ENCODE measurements at regions not wholly inside any gene's neighbourhood (a gene's known extent, or its start where the extent isn't known, plus 50 kb on each side); places are given as distances from the start of the nearest gene placed in this dataset.

- TF ChIP-seq, protein P1, sequence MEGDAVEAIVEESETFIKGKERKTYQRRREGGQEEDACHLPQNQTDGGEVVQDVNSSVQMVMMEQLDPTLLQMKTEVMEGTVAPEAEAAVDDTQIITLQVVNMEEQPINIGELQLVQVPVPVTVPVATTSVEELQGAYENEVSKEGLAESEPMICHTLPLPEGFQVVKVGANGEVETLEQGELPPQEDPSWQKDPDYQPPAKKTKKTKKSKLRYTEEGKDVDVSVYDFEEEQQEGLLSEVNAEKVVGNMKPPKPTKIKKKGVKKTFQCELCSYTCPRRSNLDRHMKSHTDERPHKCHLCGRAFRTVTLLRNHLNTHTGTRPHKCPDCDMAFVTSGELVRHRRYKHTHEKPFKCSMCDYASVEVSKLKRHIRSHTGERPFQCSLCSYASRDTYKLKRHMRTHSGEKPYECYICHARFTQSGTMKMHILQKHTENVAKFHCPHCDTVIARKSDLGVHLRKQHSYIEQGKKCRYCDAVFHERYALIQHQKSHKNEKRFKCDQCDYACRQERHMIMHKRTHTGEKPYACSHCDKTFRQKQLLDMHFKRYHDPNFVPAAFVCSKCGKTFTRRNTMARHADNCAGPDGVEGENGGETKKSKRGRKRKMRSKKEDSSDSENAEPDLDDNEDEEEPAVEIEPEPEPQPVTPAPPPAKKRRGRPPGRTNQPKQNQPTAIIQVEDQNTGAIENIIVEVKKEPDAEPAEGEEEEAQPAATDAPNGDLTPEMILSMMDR (IDR thresholded peaks at IDR 0.05): no peak
These were observed 197.6 kb downstream of the SLC4A3 start for GRCh38 chr2:219824996-219825395.

- TF ChIP-seq, protein P1 (IDR thresholded peaks at IDR 0.05): no peak
These were observed 200.7 kb downstream of the SLC4A3 start for GRCh38 chr2:219828127-219828526.

DNA sequence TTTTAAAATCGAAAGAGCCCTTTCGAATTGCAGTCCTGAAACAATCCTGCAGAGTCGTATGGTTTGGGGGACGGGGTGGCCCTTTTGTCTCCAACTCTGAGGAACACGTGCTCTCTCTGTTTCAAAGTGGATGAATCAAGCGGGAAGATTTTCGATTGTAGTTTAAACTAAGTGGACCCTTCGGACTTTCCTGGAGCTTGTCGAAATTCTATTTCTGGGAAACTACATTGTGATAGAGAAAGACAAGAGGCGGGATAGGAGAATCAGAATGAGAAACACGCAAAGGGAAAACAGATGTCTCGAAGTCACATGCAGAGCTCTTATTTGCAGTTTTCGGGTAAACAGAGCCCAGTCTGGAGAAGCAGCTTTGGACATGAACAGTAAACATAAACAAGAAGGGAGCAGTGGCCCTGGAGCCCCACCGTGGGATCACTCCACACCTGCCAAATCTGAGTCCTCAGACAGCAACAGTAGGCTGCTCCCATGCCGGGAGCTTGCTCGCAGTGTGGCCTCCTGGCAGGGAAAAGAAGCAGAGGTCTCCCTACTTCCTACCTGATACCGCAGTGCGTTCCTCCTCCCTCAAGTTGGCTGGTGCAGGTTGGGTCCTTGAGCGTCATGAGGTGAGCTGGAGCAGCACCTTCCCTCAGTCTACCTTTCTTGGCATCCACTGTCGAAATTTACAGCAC, 202.4 kb downstream of the SLC4A3 start:
- TF ChIP-seq, protein P1 (IDR thresholded peaks at IDR 0.05): no peak

DNA sequence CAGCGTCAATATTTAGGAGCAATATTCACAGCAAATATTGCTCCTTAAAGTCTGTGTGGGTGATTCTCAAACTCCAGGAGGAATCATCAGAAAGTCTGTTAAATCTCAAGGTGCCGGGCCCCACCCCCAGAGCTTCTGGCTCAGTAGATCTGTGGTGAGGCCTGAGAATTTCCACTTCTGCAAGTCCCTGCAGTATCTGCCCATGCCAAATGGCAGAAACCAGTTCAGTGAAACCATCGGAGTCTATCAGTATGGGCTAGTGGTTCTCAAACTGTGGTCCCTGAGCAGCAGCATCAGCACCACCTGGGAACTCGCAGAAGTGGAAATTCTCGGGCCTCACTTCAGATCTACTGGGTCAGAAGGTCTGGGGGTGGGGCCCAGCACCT, 202.9 kb downstream of the SLC4A3 start:
- TF ChIP-seq, protein P1 (IDR thresholded peaks at IDR 0.05): no peak

GRCh38 chr2:219831957-219832356, 204.5 kb downstream of the SLC4A3 start:
- TF ChIP-seq, protein P1 (IDR thresholded peaks at IDR 0.05): no peak

DNA sequence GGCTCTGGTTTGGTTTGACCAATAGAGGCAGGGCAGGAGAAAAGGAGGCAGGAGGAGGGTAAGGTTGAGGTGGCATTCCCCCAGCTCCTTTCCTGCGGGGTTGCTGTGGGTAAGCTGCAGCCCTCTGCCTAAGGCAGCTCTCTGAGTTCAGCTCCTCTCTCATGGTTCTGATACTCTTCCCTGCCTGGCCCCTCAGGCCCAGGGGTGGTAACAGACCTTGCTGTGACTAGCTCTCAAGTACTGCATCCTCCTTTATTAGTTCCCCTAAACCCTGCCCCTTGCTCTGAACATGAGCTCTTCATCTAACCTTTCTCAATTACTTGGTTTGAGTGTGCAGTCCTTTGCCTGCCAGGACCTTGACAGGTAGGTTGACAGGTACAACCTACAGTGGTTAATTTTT, 205.5 kb downstream of the SLC4A3 start:
- TF ChIP-seq, protein P1 (IDR thresholded peaks at IDR 0.05): no peak

DNA sequence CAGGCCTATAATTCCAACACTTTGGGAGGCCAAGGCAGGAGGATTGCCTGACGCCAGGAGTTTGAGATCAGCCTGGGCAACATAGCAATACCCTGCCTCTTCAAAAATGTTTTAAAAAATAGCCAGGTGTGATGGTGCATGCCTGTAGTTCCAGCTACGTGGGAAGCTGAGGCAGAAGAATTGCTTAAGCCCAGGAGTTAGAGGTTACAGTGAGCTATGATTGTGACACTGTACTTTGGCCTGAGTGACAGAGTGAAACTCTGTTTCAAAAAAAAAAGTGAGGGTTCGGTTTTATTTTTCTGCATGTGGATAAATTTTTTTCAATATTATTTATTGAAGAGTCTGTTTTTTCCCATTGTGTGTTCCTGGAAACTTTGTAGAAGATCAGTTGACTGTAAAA, 208.1 kb downstream of the SLC4A3 start:
- TF ChIP-seq, protein P1 (IDR thresholded peaks at IDR 0.05): no peak

All from LNCAP (cell line).